HG03342 (cell line): ENCODE measurements at regions not wholly inside any gene's neighbourhood (a gene's known extent, or its start where the extent isn't known, plus 50 kb on each side); places are given as distances from the start of the nearest gene placed in this dataset.

Source experiments
- ATAC-seq: cut with Tn5 transposase; IDR thresholded peaks from one replicate; pipeline ENCODE4 v1.9.1; 2021; ENCODE audit warnings: mild to moderate bottlenecking, moderate library complexity; ENCODE audit not compliant: unreplicated experiment

- peak; percentile 83 for ATAC-seq
These were observed 2124.9 kb downstream of the MAT2B start for GRCh38 chr5:165630261-165630778.

- ATAC-seq: no peak
These were observed 2125.8 kb downstream of the MAT2B start for GRCh38 chr5:165631235-165631634.

DNA sequence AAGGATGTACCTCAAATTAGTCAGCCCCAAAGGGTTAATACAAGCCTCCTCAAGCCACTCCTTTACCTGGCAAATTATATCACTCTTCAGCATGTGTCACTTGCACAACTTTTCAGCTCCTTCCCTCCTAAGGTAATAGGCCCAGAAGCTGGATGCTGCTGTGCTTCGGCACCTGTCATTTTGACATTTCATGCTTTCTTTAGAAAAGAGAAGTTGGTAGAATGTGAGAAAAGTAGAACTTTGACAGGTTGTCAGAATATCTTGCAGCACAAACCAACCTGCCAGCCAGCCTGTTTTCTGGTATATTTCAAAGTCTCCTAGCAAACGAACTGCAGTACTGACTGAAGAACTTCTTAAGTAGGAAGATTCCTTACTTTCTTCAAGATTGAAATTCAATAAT lies 2136.9 kb downstream of the MAT2B start:
- ATAC-seq: no peak

DNA sequence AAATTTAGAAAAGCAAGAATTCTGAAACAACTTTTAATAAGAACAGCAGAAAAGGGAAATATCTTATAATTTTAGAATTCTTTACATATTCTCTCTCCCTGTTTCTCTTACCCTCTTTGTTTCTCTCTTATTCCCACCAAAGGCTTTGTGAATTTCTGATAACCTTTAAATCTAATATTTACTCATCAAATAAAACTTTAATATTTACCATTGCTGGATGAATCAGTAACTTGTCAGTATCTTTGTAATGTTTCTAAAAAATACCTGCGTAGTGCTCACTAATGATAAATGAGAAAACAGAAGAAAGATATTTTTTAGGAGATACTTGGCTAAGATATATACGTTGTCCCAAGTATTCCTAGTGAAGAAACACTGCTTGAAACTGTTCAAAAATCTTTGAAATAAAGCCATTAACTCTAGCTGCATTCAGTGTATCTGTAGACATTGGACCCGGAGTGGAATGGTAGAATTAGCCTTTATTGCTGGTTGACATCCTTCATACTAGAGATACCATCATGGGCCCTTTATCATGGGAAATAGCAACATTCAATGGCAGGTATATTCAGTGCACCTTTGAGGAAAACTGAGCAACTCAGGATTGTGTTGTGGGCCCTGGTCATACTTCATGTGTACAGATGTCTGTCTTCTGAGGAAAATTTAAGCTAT lies 2160.4 kb downstream of the MAT2B start:
- no peak for ATAC-seq

DNA sequence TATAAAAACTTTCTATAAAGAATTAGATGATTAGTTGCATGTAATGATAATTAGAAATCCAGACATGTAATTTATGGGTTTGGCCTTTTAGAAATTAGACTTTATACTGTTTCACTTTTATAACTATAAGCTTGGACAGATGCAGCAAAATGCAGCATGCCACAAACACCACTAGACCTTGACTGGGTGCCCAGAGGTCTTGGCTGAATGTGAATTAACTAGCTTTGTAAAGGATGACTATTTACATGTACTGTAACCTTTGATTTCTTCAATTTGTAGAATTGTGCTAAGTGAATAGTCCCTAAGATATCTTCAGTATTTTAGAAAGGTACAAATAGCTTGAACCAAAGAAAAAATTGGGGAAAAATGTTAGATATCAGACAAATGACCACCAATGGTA lies 2168.1 kb downstream of the MAT2B start:
- ATAC-seq: no peak

GRCh38 chr5:165695796-165696195 lies 2190.4 kb downstream of the MAT2B start:
- ATAC-seq: no peak

DNA sequence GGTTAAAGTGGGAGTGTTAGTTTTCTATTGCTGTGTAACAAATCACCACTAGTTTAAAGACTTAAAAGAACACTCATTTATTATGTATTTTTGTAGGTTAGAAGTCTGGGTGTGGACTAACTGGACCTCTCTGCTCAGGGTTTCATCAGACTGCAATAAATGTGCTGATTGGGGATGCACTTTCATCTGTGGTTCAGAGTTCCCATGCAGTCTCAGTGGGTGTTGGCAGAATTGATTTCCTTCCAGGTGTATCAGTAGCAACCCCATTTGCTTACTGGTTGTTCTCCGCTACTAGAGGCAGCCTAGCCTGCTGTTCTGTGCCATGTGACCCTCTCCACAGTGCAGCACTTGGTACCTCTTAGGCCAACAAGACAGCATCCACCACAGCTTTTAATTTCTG lies 2200.5 kb downstream of the MAT2B start:
- ATAC-seq: no peak

DNA sequence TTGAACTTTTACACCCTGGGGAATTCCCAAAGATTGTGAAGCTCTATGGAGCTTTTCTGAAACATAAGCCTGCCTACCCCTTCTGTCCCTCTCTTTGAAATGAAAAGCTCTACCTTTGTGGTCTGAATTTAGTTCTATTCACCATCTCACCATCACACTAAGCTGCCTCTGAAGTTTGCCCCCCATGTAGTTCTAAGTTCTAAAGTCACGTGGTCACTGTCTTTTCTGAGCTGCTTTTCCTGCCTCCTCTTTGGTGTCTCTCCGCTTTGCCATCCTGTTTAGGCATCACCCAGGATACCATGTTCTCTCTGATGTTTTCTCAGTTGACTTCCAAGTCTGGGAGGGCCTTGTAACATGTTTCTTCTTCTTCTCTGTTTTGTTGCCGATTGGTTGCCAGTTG lies 2206.6 kb downstream of the MAT2B start:
- no peak for ATAC-seq

- no peak for ATAC-seq
These were observed 2209.2 kb downstream of the MAT2B start for GRCh38 chr5:165714598-165714997.

DNA sequence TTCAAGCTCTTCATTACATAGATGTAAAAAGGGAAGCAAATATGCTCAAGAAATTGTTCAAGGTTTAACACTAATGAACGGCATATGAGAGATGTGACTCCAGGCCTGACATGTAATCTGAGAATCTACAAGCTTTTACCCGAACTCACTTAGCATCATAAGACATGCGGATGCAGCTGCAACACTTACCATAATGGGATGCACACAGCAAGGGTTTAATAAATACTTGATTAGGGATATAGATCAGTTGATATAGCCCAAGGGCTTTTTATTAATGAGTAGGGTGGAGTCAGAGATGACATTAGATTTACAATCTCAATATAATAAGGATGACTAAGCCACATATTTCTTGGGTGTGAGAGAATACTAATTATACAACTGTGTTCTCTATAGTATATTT lies 2215.5 kb downstream of the MAT2B start:
- no peak for ATAC-seq

DNA sequence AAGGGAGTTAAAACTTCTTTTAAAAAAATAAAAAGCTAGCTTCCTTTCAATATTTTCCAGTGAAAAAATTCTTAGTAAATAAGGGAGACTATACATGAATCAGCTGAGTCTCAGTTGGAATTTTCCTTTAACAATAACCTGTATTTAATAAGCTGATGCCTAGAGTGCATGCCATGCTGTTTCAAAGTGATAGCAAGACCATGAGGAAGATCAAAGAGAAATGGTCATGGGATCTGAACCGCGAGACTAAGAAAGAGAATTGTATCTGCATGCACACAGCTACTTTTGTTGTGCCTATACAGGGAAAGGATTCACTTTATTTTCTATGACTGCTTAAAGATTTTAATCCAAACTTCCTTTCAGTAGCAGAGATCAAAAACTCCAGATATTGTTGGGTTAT lies 2217.0 kb downstream of the MAT2B start:
- ATAC-seq: no peak

- ATAC-seq: no peak
These were observed 2218.5 kb downstream of the MAT2B start for GRCh38 chr5:165723931-165724330.

- ATAC-seq: no peak
These were observed 2223.0 kb downstream of the MAT2B start for GRCh38 chr5:165728425-165728824.

- no peak for ATAC-seq
These were observed 2230.0 kb downstream of the MAT2B start for GRCh38 chr5:165735388-165735787.

- ATAC-seq: no peak
These were observed 2233.8 kb downstream of the MAT2B start for GRCh38 chr5:165739079-165739741.

GRCh38 chr5:165757791-165758190 lies 2252.4 kb downstream of the MAT2B start:
- ATAC-seq: no peak

- no peak for ATAC-seq
These were observed 2269.7 kb downstream of the MAT2B start for GRCh38 chr5:165775111-165775510.

- ATAC-seq: no peak
These were observed 2274.1 kb downstream of the MAT2B start for GRCh38 chr5:165779505-165779904.

- ATAC-seq: no peak
These were observed 2275.5 kb downstream of the MAT2B start for GRCh38 chr5:165780901-165781300.

GRCh38 chr5:165781738-165782137 lies 2276.3 kb downstream of the MAT2B start:
- ATAC-seq: no peak

DNA sequence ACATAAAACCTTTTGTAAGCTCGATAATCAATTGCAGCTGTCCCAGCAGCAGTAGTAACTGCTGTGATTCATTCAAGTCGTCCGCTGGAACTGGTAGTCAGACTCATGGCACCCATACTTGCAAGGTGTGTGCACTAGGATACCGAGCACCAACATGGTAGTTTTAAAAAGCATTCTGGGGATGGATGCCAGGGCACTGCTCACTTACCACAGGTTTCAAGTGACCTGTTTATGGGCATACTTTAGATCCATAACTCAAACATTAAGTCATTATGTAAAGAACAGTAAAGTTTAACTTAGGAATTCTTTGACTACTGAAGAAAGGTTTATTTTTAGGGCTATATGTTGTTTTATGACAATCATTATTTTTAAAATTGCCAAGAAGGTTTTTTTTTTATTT lies 2277.6 kb downstream of the MAT2B start:
- ATAC-seq: no peak

GRCh38 chr5:165786073-165786472 lies 2280.7 kb downstream of the MAT2B start:
- no peak for ATAC-seq

DNA sequence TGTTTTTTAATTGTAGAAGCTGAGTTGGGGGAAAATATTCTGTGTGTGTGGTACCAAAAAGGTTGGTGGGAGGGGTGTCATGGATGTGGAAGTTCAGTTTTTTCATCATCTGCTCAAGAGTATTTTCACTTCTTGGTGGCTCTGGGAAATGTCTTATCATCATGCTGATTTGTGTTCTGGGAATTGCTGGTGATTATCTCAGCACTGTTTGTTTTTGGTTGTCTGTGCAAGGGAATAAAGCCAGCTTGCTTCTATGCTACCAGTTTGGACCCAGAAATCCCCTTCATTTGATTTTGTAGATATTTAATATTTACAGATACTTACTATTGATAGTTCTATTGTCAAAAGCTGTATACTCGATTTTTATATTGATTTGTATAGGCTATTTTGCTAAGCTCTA lies 2289.7 kb downstream of the MAT2B start:
- no peak for ATAC-seq
